ENCODE measurements at regions not wholly inside any gene's neighbourhood (a gene's known extent, or its start where the extent isn't known, plus 50 kb on each side); places are given as distances from the start of the nearest gene placed in this dataset.

DNA sequence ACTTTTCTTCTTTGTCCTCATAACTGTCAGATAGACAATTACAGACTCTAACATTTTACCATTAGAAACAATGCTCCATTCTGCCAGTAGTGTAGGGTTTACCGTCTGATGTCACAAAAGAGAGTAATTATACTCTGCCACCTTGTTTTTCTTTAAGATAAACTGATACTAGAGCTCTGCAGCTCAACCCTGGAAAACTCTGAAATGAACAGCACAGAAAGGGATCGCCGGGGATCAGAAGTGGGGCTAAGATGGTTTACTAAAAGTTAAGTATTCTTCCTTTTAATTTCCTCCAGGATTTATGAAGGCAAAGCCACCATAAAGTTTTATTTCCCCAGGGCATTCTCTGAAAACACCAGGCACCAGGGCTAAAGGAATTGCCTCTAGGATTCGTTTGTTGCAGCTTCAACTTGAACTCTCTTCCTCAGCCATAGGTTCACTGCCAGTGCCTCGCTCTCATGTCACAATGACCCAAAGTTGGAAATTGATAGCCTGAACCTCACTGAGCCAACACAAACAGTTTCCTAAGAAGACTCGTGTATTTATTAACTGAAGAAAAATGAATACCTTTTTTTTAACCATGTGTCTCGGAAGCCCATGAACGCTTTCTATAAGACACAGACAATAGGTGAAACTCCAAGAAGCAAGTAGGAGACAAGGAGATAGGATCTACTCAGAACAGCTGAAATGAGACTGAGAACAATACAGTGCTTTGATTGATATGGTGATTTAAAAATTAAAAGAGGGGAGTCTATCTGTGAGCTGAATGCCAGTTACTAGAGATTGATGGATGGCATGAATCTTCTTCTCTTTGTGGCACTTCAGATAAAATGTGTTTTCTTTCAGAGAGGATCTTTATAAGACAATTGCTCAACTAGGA is 121.5 kb upstream of the SPATS2L start:
- no peak overlapping the region for H3K27ac ChIP-seq
- no peak for TF ChIP-seq ZFX (IDR thresholded peaks at IDR 0.05; ENCODE audit: borderline replicate concordance)
- TF ChIP-seq CTCF (IDR thresholded peaks at IDR 0.05), result no peak

GRCh38 chr2:200185628-200186000 is 120.9 kb upstream of the SPATS2L start:
- TF ChIP-seq CTCF (IDR thresholded peaks at IDR 0.05) (no peak), ZFX (IDR thresholded peaks at IDR 0.05; ENCODE audit: borderline replicate concordance) (no peak)
- H3K27ac ChIP-seq, result no peak overlapping the region

DNA sequence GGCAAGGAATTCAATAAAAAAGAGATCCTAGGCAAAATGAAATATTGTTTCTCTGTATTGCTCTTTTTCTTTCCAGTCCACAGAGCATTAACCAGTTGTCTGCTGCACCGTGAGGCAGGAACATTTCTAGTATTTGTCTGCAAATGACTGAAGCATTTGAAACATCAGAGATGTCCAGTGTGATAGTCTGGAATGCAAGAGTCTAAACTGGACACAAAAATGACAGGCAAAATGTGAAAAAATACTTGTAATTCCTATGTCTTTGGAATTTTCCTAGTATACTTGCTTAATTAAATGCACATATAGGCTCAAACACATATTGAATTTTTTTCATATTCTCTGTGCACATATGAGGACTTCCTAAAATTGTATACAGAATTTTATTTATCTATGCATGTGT is 120.5 kb upstream of the SPATS2L start:
- TF ChIP-seq ZFX (IDR thresholded peaks at IDR 0.05; ENCODE audit: borderline replicate concordance) (no peak), CTCF (IDR thresholded peaks at IDR 0.05) (no peak)
- no peak overlapping the region for H3K27ac ChIP-seq

DNA sequence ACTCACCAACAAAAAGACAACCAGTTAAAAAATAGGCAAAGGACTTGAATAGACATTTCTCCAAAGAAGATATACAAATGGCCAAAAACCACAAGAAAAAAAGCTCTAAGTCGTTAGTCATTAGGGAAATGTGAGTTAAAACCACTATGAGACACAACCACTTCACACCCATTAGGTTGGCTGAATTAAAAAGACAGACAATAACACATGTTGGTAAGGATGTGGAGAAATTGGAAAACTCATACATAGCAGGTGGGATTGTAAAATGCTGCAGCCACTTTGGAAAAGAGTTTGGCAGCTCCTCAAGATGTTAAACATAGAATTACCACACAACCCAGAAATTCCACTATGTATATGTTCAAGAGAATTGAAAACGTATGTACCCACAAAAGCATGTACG is 117.6 kb upstream of the SPATS2L start:
- H3K27ac ChIP-seq, result no peak overlapping the region
- TF ChIP-seq CTCF (IDR thresholded peaks at IDR 0.05) (no peak), ZFX (IDR thresholded peaks at IDR 0.05; ENCODE audit: borderline replicate concordance) (no peak)

DNA sequence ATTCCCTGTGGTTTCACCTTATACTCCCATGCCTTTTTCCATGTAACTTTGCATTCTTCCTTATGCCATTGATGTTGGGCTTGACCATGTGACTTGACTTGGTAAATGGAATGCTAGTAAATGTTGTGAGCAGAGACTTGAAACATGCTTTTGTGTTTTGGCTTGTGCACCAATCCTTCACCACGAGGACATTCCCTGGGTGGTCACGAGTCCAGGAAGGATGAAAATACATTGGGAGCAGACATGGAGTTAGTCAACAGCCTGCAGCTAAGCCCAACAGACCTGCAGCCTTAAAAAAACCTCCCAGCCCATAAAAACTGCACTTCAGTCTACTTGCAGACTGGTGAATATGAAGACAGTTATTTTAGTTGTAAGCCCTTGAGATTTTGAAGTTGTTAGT is 116.5 kb upstream of the SPATS2L start:
- no peak overlapping the region for H3K27ac ChIP-seq
- TF ChIP-seq CTCF (IDR thresholded peaks at IDR 0.05), result no peak
- no peak for TF ChIP-seq ZFX (IDR thresholded peaks at IDR 0.05; ENCODE audit: borderline replicate concordance)

DNA sequence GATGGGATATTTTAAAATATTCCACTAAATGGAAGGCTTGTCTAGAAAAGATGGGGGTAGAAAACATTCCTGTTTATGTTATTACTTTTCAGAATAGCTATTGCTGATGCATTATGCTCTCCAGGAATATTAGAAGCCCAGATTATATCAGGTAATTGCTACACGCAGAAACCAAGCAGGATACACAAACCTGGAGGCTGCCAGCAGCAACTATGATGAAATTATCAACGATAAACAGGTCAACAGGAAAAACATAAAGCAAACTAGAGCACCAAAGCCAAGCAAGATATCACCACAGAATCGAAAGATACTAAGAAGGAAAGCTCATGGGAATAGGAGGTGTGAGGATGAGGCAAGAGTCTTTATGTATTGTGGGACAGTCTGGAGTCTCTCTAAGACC is 113.2 kb upstream of the SPATS2L start:
- no peak overlapping the region for H3K27ac ChIP-seq
- TF ChIP-seq ZFX (IDR thresholded peaks at IDR 0.05; ENCODE audit: borderline replicate concordance), result no peak
- no peak for TF ChIP-seq CTCF (IDR thresholded peaks at IDR 0.05)

DNA sequence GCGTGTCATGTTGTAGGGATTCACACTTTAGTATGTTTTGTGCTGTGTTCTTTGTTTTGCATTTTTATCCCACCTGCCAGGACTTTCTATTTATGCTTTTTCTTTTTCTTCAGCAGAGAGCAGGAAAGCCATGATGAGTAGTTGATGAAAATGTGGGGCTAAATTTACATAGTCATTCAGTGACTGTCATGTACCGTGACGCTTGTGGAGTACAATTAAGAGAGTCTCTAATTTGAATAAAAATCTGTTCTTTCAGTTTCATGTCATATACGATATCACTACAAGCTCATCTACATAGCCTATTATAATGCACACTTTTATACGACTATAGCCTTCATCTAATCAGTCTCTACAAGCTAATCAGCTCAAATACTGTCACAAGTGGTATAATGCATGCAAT is 112.7 kb upstream of the SPATS2L start:
- TF ChIP-seq ZFX (IDR thresholded peaks at IDR 0.05; ENCODE audit: borderline replicate concordance), result no peak
- H3K27ac ChIP-seq, result no peak overlapping the region

DNA sequence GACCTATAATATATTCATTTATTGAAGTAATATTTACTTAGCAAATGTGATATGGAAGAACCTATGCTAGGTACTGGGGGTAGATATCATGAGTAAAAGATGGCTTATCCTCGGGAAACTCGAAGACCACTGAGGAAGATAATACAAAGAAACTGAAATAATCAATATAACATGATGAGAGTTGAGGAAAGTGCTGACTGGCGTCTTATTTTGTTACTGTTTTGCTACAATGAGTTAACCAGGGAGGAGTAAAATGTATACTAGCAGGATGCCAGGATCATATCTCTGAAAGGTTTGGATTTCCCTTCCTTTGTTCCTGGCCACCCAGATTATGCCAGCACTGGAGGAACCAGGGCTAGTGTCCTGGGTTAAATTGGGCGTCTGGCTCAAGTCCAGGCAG is 111.7 kb upstream of the SPATS2L start:
- H3K27ac ChIP-seq, result no peak overlapping the region
- TF ChIP-seq CTCF (IDR thresholded peaks at IDR 0.05), result no peak
- TF ChIP-seq ZFX (IDR thresholded peaks at IDR 0.05; ENCODE audit: borderline replicate concordance), result no peak
